K562 (cell line): ENCODE measurements at regions not wholly inside any gene's neighbourhood (a gene's known extent, or its start where the extent isn't known, plus 50 kb on each side); places are given as distances from the start of the nearest gene placed in this dataset.

ENCODE experiments used
- ATAC-seq: fragments of 200-7000 bp; cut with Tn5 transposase; 3 replicates; pipeline ENCODE4 v1.9.1; 2020; ENCODE audit warnings: moderate library complexity
- BruUV-seq: library from RNA; stranded (reverse); fragments of 400-500 nt; replicated peaks from 2 replicates; lab custom pipeline; 2021; lab: Mats Ljungman, UMichigan
- CTCF ChIA-PET: fragments of 300-600 bp; formaldehyde crosslinking; extraction: SDS; loops from one replicate; lab custom pipeline; 2021; ENCODE audit warnings: low intra/inter-chr PET ratio; lab: Yijun Ruan, JAX
- POLR2A ChIA-PET: fragments of 300-600, 350-650 bp; sonication (Branson Sonifier 250); formaldehyde crosslinking; extraction: SDS; loops from one replicate; lab custom pipeline; 2021; ENCODE audit warnings: antibody characterized with exemption, inconsistent platforms; lab: Yijun Ruan, JAX
- DNase-seq, 4 experiments: peaks; one replicate each; pipeline versions ENCODE4 v3.0.0 to v3.0.0-alpha.2; 2011 to 2018; ENCODE audit warnings: low spot score in 3 of 4, mixed read lengths in 3 of 4; ENCODE audit errors: extremely low read depth in 1 of 4
- FAIRE-seq: peaks from 2 replicates; lab custom pipeline; 2011; peaks lifted over from hg19 to GRCh38; lab: Jason Lieb, UNC
- H2AFZ ChIP-seq: 2 replicates; pipeline ENCODE4 v1.6.0; 2011; ENCODE audit warnings: low read depth, low read length, control low read depth, inconsistent platforms
- H3K27ac ChIP-seq: fragments of 200-600 bp; 3 replicates; pipeline ENCODE4 v1.8.0; 2011; ENCODE audit warnings: low read depth, mild to moderate bottlenecking, control low read depth, inconsistent platforms, low read length, moderate library complexity, mixed read lengths; ENCODE audit errors: extremely low read depth
- H3K27me3 ChIP-seq, 2 experiments: fragments of 300-600 bp in 1 of 2; 2 replicates in 1 of 2; 3 replicates in 1 of 2; pipeline versions ENCODE4 v1.6.0 to v1.8.0; 2011; ENCODE audit warnings: inconsistent platforms in 2 of 2, low read length in 2 of 2, mild to moderate bottlenecking in 1 of 2, mixed read lengths in 1 of 2, moderate library complexity in 1 of 2; ENCODE audit not compliant: control insufficient read depth in 2 of 2, insufficient read depth in 2 of 2
- H3K36me3 ChIP-seq: fragments of 300-600 bp; 3 replicates; pipeline ENCODE4 v1.8.0; 2011; ENCODE audit warnings: mild to moderate bottlenecking, low read length, inconsistent platforms; ENCODE audit not compliant: control insufficient read depth, insufficient read depth
- H3K4me1 ChIP-seq, 2 experiments: fragments of 200-600 bp in 1 of 2; replicated peaks in 1 of 2; 2 replicates in 1 of 2; 3 replicates in 1 of 2; pipeline versions ENCODE4 v1.5.1 to v1.8.0; 2011; ENCODE audit warnings: inconsistent platforms in 2 of 2, low read length in 2 of 2, mild to moderate bottlenecking in 1 of 2, mixed read lengths in 1 of 2, moderate library complexity in 1 of 2; ENCODE audit not compliant: control insufficient read depth in 2 of 2, insufficient read depth in 2 of 2
- H3K4me2 ChIP-seq: 2 replicates; pipeline ENCODE4 v1.6.1; 2011; ENCODE audit warnings: low read length, control low read depth, inconsistent platforms, mixed read lengths; ENCODE audit not compliant: insufficient read depth
- H3K4me3 ChIP-seq: fragments of 200-600 bp; sonication (generic), shearing (Covaris generic); 2 replicates; pipeline ENCODE4 v1.5.1; 2016; ENCODE audit warnings: control low read depth, inconsistent platforms
- H3K79me2 ChIP-seq: fragments of 200-600 bp; 3 replicates; pipeline ENCODE4 v1.8.0; 2011; ENCODE audit warnings: low read length, inconsistent platforms; ENCODE audit not compliant: control insufficient read depth, insufficient read depth
- H3K9ac ChIP-seq, 2 experiments: 2 replicates each; pipeline versions ENCODE4 v1.6.0 to v1.6.1; 2011; ENCODE audit warnings: low read depth in 2 of 2, low read length in 2 of 2, control low read depth in 1 of 2, inconsistent platforms in 1 of 2, mild to moderate bottlenecking in 1 of 2, mixed read lengths in 1 of 2; ENCODE audit not compliant: insufficient read depth in 1 of 2
- H3K9me1 ChIP-seq: one replicate; pipeline ENCODE4 v1.6.0; 2011; ENCODE audit warnings: inconsistent platforms, mild to moderate bottlenecking, low read length, moderate library complexity; ENCODE audit not compliant: control insufficient read depth, insufficient read depth
- H3K9me3 ChIP-seq: replicated peaks from 2 replicates; pipeline ENCODE4 v1.5.1; 2011; ENCODE audit warnings: low read depth, low read length, inconsistent platforms; ENCODE audit not compliant: control insufficient read depth, insufficient read depth
- H4K20me1 ChIP-seq: replicated peaks from 2 replicates; pipeline ENCODE4 v1.6.1; 2011; ENCODE audit warnings: low read length, inconsistent platforms, mixed read lengths; ENCODE audit not compliant: control insufficient read depth, insufficient read depth
- NFRKB ChIP-seq: fragments of 450-650 bp; IDR thresholded peaks from 2 replicates; pipeline ENCODE4 v1.6.1; 2016; ENCODE audit warnings: low read depth
- NR1H2 ChIP-seq: sonication (generic); formaldehyde crosslinking; IDR thresholded peaks from 2 replicates; pipeline ENCODE4 v1.4.0; 2020; ENCODE audit warnings: mild to moderate bottlenecking, missing genetic modification reagents
- ZNF174 ChIP-seq: fragments of 250-450 bp; sonication (Bioruptor Pico); IDR thresholded peaks from 2 replicates; pipeline ENCODE4 v1.4.0; 2020; ENCODE audit warnings: mild to moderate bottlenecking
- WGBS: fragments of 100-300 bp; shearing (Covaris generic); methylation state at CpG from one replicate; pipeline ENCODE4 v1.1.6; 2016; ENCODE audit warnings: low coverage, mixed read lengths; ENCODE audit not compliant: insufficient coverage; ENCODE audit errors: missing lambda C conversion rate; 5-methylcytosine and 5-hydroxymethylcytosine counted together
- in situ Hi-C: fragments of 300-500 bp; cut with MboI; formaldehyde crosslinking; loops from 4 replicates; pipeline ENCODE4 v1.15.0; 2018; ENCODE audit warnings: inconsistent platforms, mixed read lengths
- intact Hi-C: fragments of 100-400 bp; cut with micrococcal nuclease; formaldehyde crosslinking; loops from 2 replicates; pipeline ENCODE4 v1.14.2; 2022
- TF ChIP-seq, protein P1 (sequence below), 2 experiments: fragments of 450-650 bp in 1 of 2; IDR thresholded peaks; 2 replicates each; pipeline ENCODE4 v1.6.1; 2011 to 2017; ENCODE audit warnings: low read depth in 2 of 2, antibody characterized with exemption in 1 of 2, borderline replicate concordance in 1 of 2, low read length in 1 of 2, mild to moderate bottlenecking in 1 of 2, mixed read lengths in 1 of 2; ENCODE audit not compliant: control insufficient read depth in 1 of 2

DNA sequence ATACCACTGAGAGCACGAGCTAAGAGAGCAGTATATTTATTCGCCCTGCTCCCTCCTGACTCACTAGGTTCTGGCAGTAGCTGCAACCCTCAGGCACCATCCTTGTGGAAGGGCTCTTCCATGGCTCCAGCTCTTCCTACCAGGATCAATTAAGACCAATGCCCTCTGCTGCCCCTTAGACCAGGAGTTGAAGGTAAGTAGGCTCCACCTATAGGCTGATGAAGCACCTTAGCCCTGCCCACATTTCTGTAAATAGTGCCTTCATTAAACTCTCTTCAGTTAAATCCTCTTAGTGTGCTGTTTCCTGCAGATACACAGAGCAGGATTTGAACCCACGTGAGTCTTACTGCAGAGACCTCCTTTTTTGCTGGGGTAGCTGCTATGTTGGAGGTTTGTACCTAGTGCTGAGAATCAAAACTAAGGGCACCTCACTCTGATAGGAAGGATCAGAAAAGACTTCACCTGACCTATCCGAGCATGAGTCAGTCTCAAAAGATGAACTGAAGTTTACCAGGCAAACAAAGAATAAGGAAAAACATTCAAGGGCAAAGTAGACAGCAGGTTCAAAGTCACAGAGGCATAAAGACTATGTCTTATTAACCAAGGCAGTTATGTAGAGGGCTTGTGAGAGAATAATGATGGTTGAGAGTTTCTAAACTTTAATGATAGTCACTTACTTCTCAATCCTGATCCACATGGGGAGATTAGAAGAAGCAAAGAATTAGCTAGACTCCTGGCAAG is 56.9 kb upstream of the BEND6 start:
- DNase-seq: no peak
- in situ Hi-C loops (no loop called here), intact Hi-C loops (no loop called here)
- no peak for ATAC-seq
- TF ChIP-seq, protein P1, sequence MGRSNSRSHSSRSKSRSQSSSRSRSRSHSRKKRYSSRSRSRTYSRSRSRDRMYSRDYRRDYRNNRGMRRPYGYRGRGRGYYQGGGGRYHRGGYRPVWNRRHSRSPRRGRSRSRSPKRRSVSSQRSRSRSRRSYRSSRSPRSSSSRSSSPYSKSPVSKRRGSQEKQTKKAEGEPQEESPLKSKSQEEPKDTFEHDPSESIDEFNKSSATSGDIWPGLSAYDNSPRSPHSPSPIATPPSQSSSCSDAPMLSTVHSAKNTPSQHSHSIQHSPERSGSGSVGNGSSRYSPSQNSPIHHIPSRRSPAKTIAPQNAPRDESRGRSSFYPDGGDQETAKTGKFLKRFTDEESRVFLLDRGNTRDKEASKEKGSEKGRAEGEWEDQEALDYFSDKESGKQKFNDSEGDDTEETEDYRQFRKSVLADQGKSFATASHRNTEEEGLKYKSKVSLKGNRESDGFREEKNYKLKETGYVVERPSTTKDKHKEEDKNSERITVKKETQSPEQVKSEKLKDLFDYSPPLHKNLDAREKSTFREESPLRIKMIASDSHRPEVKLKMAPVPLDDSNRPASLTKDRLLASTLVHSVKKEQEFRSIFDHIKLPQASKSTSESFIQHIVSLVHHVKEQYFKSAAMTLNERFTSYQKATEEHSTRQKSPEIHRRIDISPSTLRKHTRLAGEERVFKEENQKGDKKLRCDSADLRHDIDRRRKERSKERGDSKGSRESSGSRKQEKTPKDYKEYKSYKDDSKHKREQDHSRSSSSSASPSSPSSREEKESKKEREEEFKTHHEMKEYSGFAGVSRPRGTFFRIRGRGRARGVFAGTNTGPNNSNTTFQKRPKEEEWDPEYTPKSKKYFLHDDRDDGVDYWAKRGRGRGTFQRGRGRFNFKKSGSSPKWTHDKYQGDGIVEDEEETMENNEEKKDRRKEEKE (IDR thresholded peaks at IDR 0.05; ENCODE audit: borderline replicate concordance in 1 of 2, control insufficient read depth in 1 of 2, low read depth in 2 of 2, low read length in 1 of 2): no peak
- TF ChIP-seq NR1H2: no peak
- TF ChIP-seq ZNF174 (CRISPR knock-in tag): no peak
- TF ChIP-seq NFRKB: no peak
- Histone ChIP-seq H3K27ac (no peak overlapping the region), H2AFZ (no peak overlapping the region), H3K9ac (no peak overlapping the region), H3K4me3 (no peak overlapping the region), H3K4me2 (no peak overlapping the region), H4K20me1 (no peaks in the 10 kb centered on the region), H3K79me2 (no peaks in the 10 kb centered on the region), H3K27me3 (no peaks in the 10 kb centered on the region), H3K4me1 (no peaks in the 10 kb centered on the region), H3K9me3 (no peaks in the 10 kb centered on the region), H3K9me1 (no peaks in the 10 kb centered on the region), H3K36me3 (no peaks in the 10 kb centered on the region)
- no peak for FAIRE-seq
- ChIA-PET POLR2A (interaction anchor here (0.6 kb wide), 1 partner anchor 426 kb away, joined by 3 read pairs; no protein-coding TSS in a partner anchor), CTCF (no interaction called here)
- WGBS: 45% methylated on average over 4 of the region's 4 CpGs
- no TSS peak for BruUV-seq
